ENCODE measurements at regions not wholly inside any gene's neighbourhood (a gene's known extent, or its start where the extent isn't known, plus 50 kb on each side); places are given as distances from the start of the nearest gene placed in this dataset.

GRCh38 chr5:170178814-170179213 lies 54.0 kb upstream of the C5orf58 start:
- TF ChIP-seq CTCF (IDR thresholded peaks at IDR 0.05) (no peak), POLR2AphosphoS5 (IDR thresholded peaks at IDR 0.05) (no peak)
